Vagina (tissue), 2 donors: ENCODE measurements at regions not wholly inside any gene's neighbourhood (a gene's known extent, or its start where the extent isn't known, plus 50 kb on each side); places are given as distances from the start of the nearest gene placed in this dataset.

Experiments
- DNase-seq, 2 donors: peaks; one replicate each; pipeline ENCODE4 v3.0.0-alpha.2; 2017; ENCODE audit errors: extremely low spot score in 2 of 2
- H3K27ac ChIP-seq: fragments of 200-600 bp; sonication (generic); one replicate; pipeline ENCODE4 v1.5.1; 2019
- H3K27me3 ChIP-seq: fragments of 200-600 bp; sonication (generic); one replicate; pipeline ENCODE4 v1.5.1; 2019
- H3K36me3 ChIP-seq, 2 donors: fragments of 200-600 bp; sonication (generic); one replicate each; pipeline ENCODE4 v1.5.1; 2017 to 2019
- H3K4me1 ChIP-seq: fragments of 200-600 bp; sonication (generic); one replicate; pipeline ENCODE4 v1.5.1; 2019
- H3K4me3 ChIP-seq, 2 donors: fragments of 200-600 bp; sonication (generic); 1 replicate in 1 of 2; 2 replicates in 1 of 2; pipeline ENCODE4 v1.5.1; 2016 to 2019
- H3K9me3 ChIP-seq: fragments of 200-600 bp; sonication (generic); one replicate; pipeline ENCODE4 v1.5.1; 2019
- POLR2A ChIP-seq, 2 donors: fragments of 450-650 bp; IDR thresholded peaks; one replicate each; pipeline ENCODE4 v1.6.1; 2017; ENCODE audit warnings: antibody characterized with exemption in 2 of 2, mild to moderate bottlenecking in 2 of 2, moderate library complexity in 2 of 2
- POLR2AphosphoS5 ChIP-seq, 2 donors: sonication (generic); formaldehyde crosslinking; IDR thresholded peaks; one replicate each; pipeline ENCODE4 v1.9.0; 2017; ENCODE audit warnings: antibody characterized with exemption in 2 of 2, mild to moderate bottlenecking in 2 of 2, low read depth in 1 of 2; ENCODE audit not compliant: insufficient read depth in 1 of 2
- intact Hi-C: fragments of 100-400 bp; cut with DNase I; formaldehyde crosslinking; loops from one replicate; pipeline ENCODE4 v1.15.1; 2023
- TF ChIP-seq, protein P1 (sequence below), 3 experiments: fragments of 450-650 bp in 2 of 3; fragments of 200-600 bp in 1 of 3; sonication (generic) in 1 of 3; IDR thresholded peaks; one replicate each; pipeline ENCODE4 v1.5.1; 2017 to 2019; ENCODE audit warnings: antibody characterized with exemption in 3 of 3, mild to moderate bottlenecking in 2 of 3, moderate library complexity in 2 of 3

GRCh38 chr13:63551731-63552130, 2136.1 kb upstream of the PCDH20 start:
- no peak for DNase-seq
- intact Hi-C loops, result no loop called here
- TF ChIP-seq, protein P1, sequence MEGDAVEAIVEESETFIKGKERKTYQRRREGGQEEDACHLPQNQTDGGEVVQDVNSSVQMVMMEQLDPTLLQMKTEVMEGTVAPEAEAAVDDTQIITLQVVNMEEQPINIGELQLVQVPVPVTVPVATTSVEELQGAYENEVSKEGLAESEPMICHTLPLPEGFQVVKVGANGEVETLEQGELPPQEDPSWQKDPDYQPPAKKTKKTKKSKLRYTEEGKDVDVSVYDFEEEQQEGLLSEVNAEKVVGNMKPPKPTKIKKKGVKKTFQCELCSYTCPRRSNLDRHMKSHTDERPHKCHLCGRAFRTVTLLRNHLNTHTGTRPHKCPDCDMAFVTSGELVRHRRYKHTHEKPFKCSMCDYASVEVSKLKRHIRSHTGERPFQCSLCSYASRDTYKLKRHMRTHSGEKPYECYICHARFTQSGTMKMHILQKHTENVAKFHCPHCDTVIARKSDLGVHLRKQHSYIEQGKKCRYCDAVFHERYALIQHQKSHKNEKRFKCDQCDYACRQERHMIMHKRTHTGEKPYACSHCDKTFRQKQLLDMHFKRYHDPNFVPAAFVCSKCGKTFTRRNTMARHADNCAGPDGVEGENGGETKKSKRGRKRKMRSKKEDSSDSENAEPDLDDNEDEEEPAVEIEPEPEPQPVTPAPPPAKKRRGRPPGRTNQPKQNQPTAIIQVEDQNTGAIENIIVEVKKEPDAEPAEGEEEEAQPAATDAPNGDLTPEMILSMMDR (IDR thresholded peaks at IDR 0.05), result no peak
- TF ChIP-seq POLR2A (IDR thresholded peaks at IDR 0.05), result no peak
- no peak for TF ChIP-seq POLR2AphosphoS5 (IDR thresholded peaks at IDR 0.05; ENCODE audit: insufficient read depth in 1 of 2, low read depth in 1 of 2)

DNA sequence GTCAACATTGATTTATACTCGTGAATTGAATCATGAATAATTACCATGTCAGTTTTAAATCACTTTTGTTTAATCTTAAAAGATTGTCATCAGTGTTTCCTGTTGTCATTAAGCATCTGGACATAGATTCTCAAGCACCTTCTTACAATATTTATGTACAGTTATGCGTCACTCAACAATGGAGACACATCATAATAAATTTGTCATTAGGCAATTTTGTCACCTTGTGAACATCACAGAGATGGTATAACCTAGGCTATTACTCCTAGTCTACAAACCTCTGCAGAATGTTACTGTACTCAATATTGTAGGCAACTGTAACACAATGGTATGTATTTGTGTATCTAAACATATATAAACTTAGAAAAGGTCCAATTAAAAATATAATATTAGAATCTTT, 2130.9 kb upstream of the PCDH20 start:
- Histone ChIP-seq H3K9me3 (no peaks in the 10 kb centered on the region), H3K4me3 (no peak overlapping the region), H3K27me3 (no peaks in the 10 kb centered on the region), H3K27ac (no peak overlapping the region), H3K4me1 (no peaks in the 10 kb centered on the region), H3K36me3 (no peaks in the 10 kb centered on the region)
- DNase-seq, result no peak
- TF ChIP-seq POLR2A (IDR thresholded peaks at IDR 0.05) (no peak), POLR2AphosphoS5 (IDR thresholded peaks at IDR 0.05; ENCODE audit: insufficient read depth in 1 of 2, low read depth in 1 of 2) (no peak)
- TF ChIP-seq, protein P1 (IDR thresholded peaks at IDR 0.05), result no peak
- intact Hi-C loops, result no loop called here

More at GRCh38 chr13:63551731-63552130, 2136.1 kb upstream of the PCDH20 start:
- no peak overlapping the region for H3K4me3 ChIP-seq
- no peaks in the 10 kb centered on the region for H3K4me1 ChIP-seq
- no peaks in the 10 kb centered on the region for H3K27me3 ChIP-seq
- H3K27ac ChIP-seq, result no peak overlapping the region
- H3K36me3 ChIP-seq, result no peaks in the 10 kb centered on the region
- H3K9me3 ChIP-seq, result no peaks in the 10 kb centered on the region

GRCh38 chr13:63542770-63543169, 2127.1 kb upstream of the PCDH20 start:
- no peaks in the 10 kb centered on the region for H3K27me3 ChIP-seq
- no peak overlapping the region for H3K4me3 ChIP-seq
- H3K4me1 ChIP-seq, result no peaks in the 10 kb centered on the region
- DNase-seq, result no peak
- intact Hi-C loops, result no loop called here
- H3K9me3 ChIP-seq, result no peaks in the 10 kb centered on the region
- no peak overlapping the region for H3K27ac ChIP-seq
- TF ChIP-seq, protein P1 (IDR thresholded peaks at IDR 0.05), result no peak
- no peak for TF ChIP-seq POLR2AphosphoS5 (IDR thresholded peaks at IDR 0.05; ENCODE audit: insufficient read depth in 1 of 2, low read depth in 1 of 2)
- no peak for TF ChIP-seq POLR2A (IDR thresholded peaks at IDR 0.05)
- no peaks in the 10 kb centered on the region for H3K36me3 ChIP-seq

DNA sequence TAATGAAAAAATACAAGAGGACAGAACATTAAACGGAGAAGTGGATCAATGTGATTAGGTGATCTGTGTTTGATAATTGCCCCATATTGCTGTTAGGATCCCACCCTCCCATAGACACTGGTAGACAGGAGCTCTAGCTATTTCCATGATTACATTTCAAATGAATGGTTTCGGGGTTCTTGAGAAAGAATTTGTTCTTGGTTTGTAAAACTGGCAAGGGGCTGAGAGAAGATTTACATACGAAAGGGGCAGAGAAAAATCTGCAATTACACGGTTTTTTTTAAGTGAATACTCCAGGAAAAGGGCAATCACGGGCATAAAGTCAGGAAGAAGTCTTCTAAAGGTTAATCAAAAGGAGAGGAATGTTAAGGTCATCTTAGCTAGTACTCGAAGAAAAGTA, 2125.7 kb upstream of the PCDH20 start:
- no peaks in the 10 kb centered on the region for H3K27me3 ChIP-seq
- TF ChIP-seq POLR2A (IDR thresholded peaks at IDR 0.05) (no peak), POLR2AphosphoS5 (IDR thresholded peaks at IDR 0.05; ENCODE audit: insufficient read depth in 1 of 2, low read depth in 1 of 2) (no peak)
- TF ChIP-seq, protein P1 (IDR thresholded peaks at IDR 0.05), result no peak
- no peaks in the 10 kb centered on the region for H3K9me3 ChIP-seq
- DNase-seq, result no peak
- no peaks in the 10 kb centered on the region for H3K36me3 ChIP-seq
- H3K27ac ChIP-seq, result no peak overlapping the region
- H3K4me3 ChIP-seq, result no peak overlapping the region
- intact Hi-C loops, result no loop called here
- H3K4me1 ChIP-seq, result no peaks in the 10 kb centered on the region

DNA sequence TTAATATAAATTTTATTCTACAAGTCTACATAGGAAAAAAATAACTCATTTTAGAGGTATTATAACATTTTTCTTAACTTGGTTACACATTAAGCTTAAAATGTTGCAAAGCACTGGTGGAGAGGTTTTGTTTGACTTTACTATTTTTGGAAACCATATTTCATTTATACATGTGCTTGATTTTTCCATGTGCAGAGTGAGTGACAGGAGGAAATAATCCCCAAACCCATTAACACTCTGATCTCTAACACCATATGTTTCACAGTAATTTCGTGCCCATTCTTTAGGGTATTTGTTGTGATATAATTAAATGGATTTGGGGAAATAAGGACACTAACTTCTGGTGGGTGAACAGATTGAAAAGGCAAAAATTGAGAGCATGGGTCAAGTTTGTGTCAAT, 2124.4 kb upstream of the PCDH20 start:
- no peak overlapping the region for H3K4me3 ChIP-seq
- TF ChIP-seq, protein P1 (IDR thresholded peaks at IDR 0.05), result no peak
- TF ChIP-seq POLR2A (IDR thresholded peaks at IDR 0.05) (no peak), POLR2AphosphoS5 (IDR thresholded peaks at IDR 0.05; ENCODE audit: insufficient read depth in 1 of 2, low read depth in 1 of 2) (no peak)
- no peak overlapping the region for H3K27ac ChIP-seq
- no peaks in the 10 kb centered on the region for H3K4me1 ChIP-seq
- no peak for DNase-seq
- H3K9me3 ChIP-seq, result no peaks in the 10 kb centered on the region
- H3K36me3 ChIP-seq, result no peaks in the 10 kb centered on the region
- intact Hi-C loops, result no loop called here
- no peaks in the 10 kb centered on the region for H3K27me3 ChIP-seq
